ENCODE measurements at regions not wholly inside any gene's neighbourhood (a gene's known extent, or its start where the extent isn't known, plus 50 kb on each side); places are given as distances from the start of the nearest gene placed in this dataset.

GRCh38 chr5:136905571-136905970 lies 540.2 kb upstream of the TRPC7 start:
- no peak for ATAC-seq
- H3K27me3 ChIP-seq (ENCODE audit: insufficient read depth in 3 of 3, low read length in 2 of 3) = no peaks in the 10 kb centered on the region
- no peak for TF ChIP-seq CTCF (IDR thresholded peaks at IDR 0.05)
- no peak overlapping the region for H3K4me3 ChIP-seq
- no peak for DNase-seq
- intact Hi-C loops (cut with DNase I) = no loop called here
- H3K4me1 ChIP-seq = no peaks in the 10 kb centered on the region
- no peaks in the 10 kb centered on the region for H3K9me3 ChIP-seq
- H3K27ac ChIP-seq = no peak overlapping the region
- no peaks in the 10 kb centered on the region for H3K36me3 ChIP-seq (ENCODE audit: insufficient read depth in 1 of 2, low read depth in 1 of 2)

GRCh38 chr5:136894070-136894469 lies 528.7 kb upstream of the TRPC7 start:
- DNase-seq (no peak), ATAC-seq (no peak)
- Histone ChIP-seq H3K27ac (no peak overlapping the region), H3K4me1 (no peaks in the 10 kb centered on the region), H3K27me3 (ENCODE audit: insufficient read depth in 3 of 3, low read length in 2 of 3) (no peaks in the 10 kb centered on the region), H3K36me3 (ENCODE audit: insufficient read depth in 1 of 2, low read depth in 1 of 2) (no peaks in the 10 kb centered on the region), H3K4me3 (no peak overlapping the region), H3K9me3 (no peaks in the 10 kb centered on the region)
- WGBS, 3 donors = 65 to 74% (median 74%) methylated on average over 5 of the region's 5 CpGs
- TF ChIP-seq CTCF (IDR thresholded peaks at IDR 0.05) = no peak
- intact Hi-C loops (cut with DNase I) = no loop called here

- DNase-seq (no peak), ATAC-seq (no peak)
- no peaks in the 10 kb centered on the region for H3K36me3 ChIP-seq (ENCODE audit: insufficient read depth in 1 of 2, low read depth in 1 of 2)
- H3K27ac ChIP-seq = no peak overlapping the region
- intact Hi-C loops (cut with DNase I) = no loop called here
- H3K27me3 ChIP-seq (ENCODE audit: insufficient read depth in 3 of 3, low read length in 2 of 3) = no peaks in the 10 kb centered on the region
- TF ChIP-seq CTCF (IDR thresholded peaks at IDR 0.05) = no peak
- no peaks in the 10 kb centered on the region for H3K9me3 ChIP-seq
- no peaks in the 10 kb centered on the region for H3K4me1 ChIP-seq
- 45 to 66% (median 52%) methylated on average over 3 of the region's 3 CpGs for WGBS, 3 donors
- no peak overlapping the region for H3K4me3 ChIP-seq
These were observed 526.7 kb upstream of the TRPC7 start for GRCh38 chr5:136892000-136892399.

- DNase-seq (no peak), ATAC-seq (no peak)
- no peak for TF ChIP-seq CTCF (IDR thresholded peaks at IDR 0.05)
- Histone ChIP-seq H3K27ac (no peak overlapping the region), H3K9me3 (no peaks in the 10 kb centered on the region), H3K27me3 (ENCODE audit: insufficient read depth in 3 of 3, low read length in 2 of 3) (no peaks in the 10 kb centered on the region), H3K36me3 (ENCODE audit: insufficient read depth in 1 of 2, low read depth in 1 of 2) (no peaks in the 10 kb centered on the region), H3K4me3 (no peak overlapping the region), H3K4me1 (no peaks in the 10 kb centered on the region)
- intact Hi-C loops (cut with DNase I) = no loop called here
- WGBS, 3 donors = 70 to 73% (median 70%) methylated on average over 6 of the region's 6 CpGs
These were observed 526.0 kb upstream of the TRPC7 start for GRCh38 chr5:136891175-136891972.
